ENCODE measurements at regions not wholly inside any gene's neighbourhood (a gene's known extent, or its start where the extent isn't known, plus 50 kb on each side); places are given as distances from the start of the nearest gene placed in this dataset.

- no peaks in the 10 kb centered on the region for H3K9me3 ChIP-seq (ENCODE audit: low read depth, low read length)
- no peaks in the 10 kb centered on the region for H3K27me3 ChIP-seq (ENCODE audit: insufficient read depth, low read length)
- H3K36me3 ChIP-seq (ENCODE audit: insufficient read depth, low read length), result no peaks in the 10 kb centered on the region
- H3K79me2 ChIP-seq (ENCODE audit: insufficient read depth, low read length), result no peaks in the 10 kb centered on the region
- no peak for DNase-seq (ENCODE audit: insufficient read length, low spot score, missing footprints)
- no peaks in the 10 kb centered on the region for H3K4me1 ChIP-seq (ENCODE audit: insufficient read depth, low read length)
- H4K20me1 ChIP-seq (ENCODE audit: insufficient read depth, low read length), result no peaks in the 10 kb centered on the region
- no peak overlapping the region for H3K27ac ChIP-seq (ENCODE audit: low read depth, low read length)
- TF ChIP-seq CTCF (IDR thresholded peaks at IDR 0.05; ENCODE audit: extremely low read depth, low read depth, low read length), result no peak
- H2AFZ ChIP-seq (ENCODE audit: low read length), result no peak overlapping the region
- H3K4me2 ChIP-seq (ENCODE audit: insufficient read depth, low read length), result no peak overlapping the region
- no peak overlapping the region for H3K4me3 ChIP-seq (ENCODE audit: insufficient read depth, low read length)
These were observed 441.4 kb downstream of the RPS6KC1 start for GRCh38 chr1:213492161-213493041.

- no peak overlapping the region for H3K4me2 ChIP-seq (ENCODE audit: insufficient read depth, low read length)
- no peaks in the 10 kb centered on the region for H3K4me1 ChIP-seq (ENCODE audit: insufficient read depth, low read length)
- H3K27ac ChIP-seq (ENCODE audit: low read depth, low read length), result no peak overlapping the region
- H3K9me3 ChIP-seq (ENCODE audit: low read depth, low read length), result peaks cover 2% of the 10 kb centered on the region
- H2AFZ ChIP-seq (ENCODE audit: low read length), result no peak overlapping the region
- H3K36me3 ChIP-seq (ENCODE audit: insufficient read depth, low read length), result no peaks in the 10 kb centered on the region
- no peaks in the 10 kb centered on the region for H3K27me3 ChIP-seq (ENCODE audit: insufficient read depth, low read length)
- no peaks in the 10 kb centered on the region for H4K20me1 ChIP-seq (ENCODE audit: insufficient read depth, low read length)
- H3K4me3 ChIP-seq (ENCODE audit: insufficient read depth, low read length), result no peak overlapping the region
- no peak for TF ChIP-seq CTCF (IDR thresholded peaks at IDR 0.05; ENCODE audit: extremely low read depth, low read depth, low read length)
- DNase-seq (ENCODE audit: insufficient read length, low spot score, missing footprints), result no peak
- no peaks in the 10 kb centered on the region for H3K79me2 ChIP-seq (ENCODE audit: insufficient read depth, low read length)
These were observed 448.4 kb downstream of the RPS6KC1 start for GRCh38 chr1:213499444-213499843.

GRCh38 chr1:213507472-213508223 lies 456.6 kb downstream of the RPS6KC1 start:
- TF ChIP-seq CTCF (IDR thresholded peaks at IDR 0.05; ENCODE audit: extremely low read depth, low read depth, low read length), result no peak
- no peak overlapping the region for H2AFZ ChIP-seq (ENCODE audit: low read length)
- no peaks in the 10 kb centered on the region for H3K36me3 ChIP-seq (ENCODE audit: insufficient read depth, low read length)
- no peak overlapping the region for H3K4me3 ChIP-seq (ENCODE audit: insufficient read depth, low read length)
- DNase-seq (ENCODE audit: insufficient read length, low spot score, missing footprints), result no peak
- no peak overlapping the region for H3K27ac ChIP-seq (ENCODE audit: low read depth, low read length)
- H4K20me1 ChIP-seq (ENCODE audit: insufficient read depth, low read length), result no peaks in the 10 kb centered on the region
- no peaks in the 10 kb centered on the region for H3K79me2 ChIP-seq (ENCODE audit: insufficient read depth, low read length)
- no peaks in the 10 kb centered on the region for H3K9me3 ChIP-seq (ENCODE audit: low read depth, low read length)
- H3K27me3 ChIP-seq (ENCODE audit: insufficient read depth, low read length), result no peaks in the 10 kb centered on the region
- no peak overlapping the region for H3K4me2 ChIP-seq (ENCODE audit: insufficient read depth, low read length)
- H3K4me1 ChIP-seq (ENCODE audit: insufficient read depth, low read length), result no peaks in the 10 kb centered on the region

GRCh38 chr1:213511173-213511572 lies 460.1 kb downstream of the RPS6KC1 start:
- Histone ChIP-seq H3K36me3 (ENCODE audit: insufficient read depth, low read length) (no peaks in the 10 kb centered on the region), H4K20me1 (ENCODE audit: insufficient read depth, low read length) (no peaks in the 10 kb centered on the region), H3K4me3 (ENCODE audit: insufficient read depth, low read length) (no peak overlapping the region), H2AFZ (ENCODE audit: low read length) (no peak overlapping the region), H3K79me2 (ENCODE audit: insufficient read depth, low read length) (no peaks in the 10 kb centered on the region), H3K27me3 (ENCODE audit: insufficient read depth, low read length) (no peaks in the 10 kb centered on the region), H3K4me2 (ENCODE audit: insufficient read depth, low read length) (no peak overlapping the region), H3K4me1 (ENCODE audit: insufficient read depth, low read length) (no peaks in the 10 kb centered on the region), H3K27ac (ENCODE audit: low read depth, low read length) (no peak overlapping the region), H3K9me3 (ENCODE audit: low read depth, low read length) (no peaks in the 10 kb centered on the region)
- no peak for DNase-seq (ENCODE audit: insufficient read length, low spot score, missing footprints)
- TF ChIP-seq CTCF (IDR thresholded peaks at IDR 0.05; ENCODE audit: extremely low read depth, low read depth, low read length), result no peak
